ENCODE measurements at regions not wholly inside any gene's neighbourhood (a gene's known extent, or its start where the extent isn't known, plus 50 kb on each side); places are given as distances from the start of the nearest gene placed in this dataset.

DNA sequence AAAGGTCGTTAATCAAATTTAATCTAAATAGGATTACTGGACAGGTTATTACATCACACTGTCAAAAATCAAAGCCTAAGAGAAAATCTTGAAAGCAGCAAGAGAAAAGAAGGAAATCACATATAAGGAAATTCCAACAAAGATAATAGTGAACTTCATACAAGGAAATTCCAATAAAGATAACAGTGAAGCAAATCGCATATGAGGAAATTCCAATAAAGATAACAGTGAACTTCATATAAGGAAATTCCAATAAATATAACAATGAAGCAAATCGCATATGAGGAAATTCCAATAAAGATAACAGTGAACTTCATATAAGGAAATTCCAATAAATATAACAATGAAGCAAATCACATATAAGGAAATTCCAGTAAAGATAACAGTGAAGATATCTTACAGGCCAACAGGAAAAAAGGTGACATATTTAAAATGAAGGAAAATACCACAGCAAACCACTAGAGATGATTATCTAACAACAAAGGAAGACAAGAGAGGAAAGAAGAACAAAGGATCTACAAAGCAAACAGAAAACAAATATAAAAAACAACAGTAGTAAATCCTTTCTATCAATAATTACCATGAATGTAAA, 787.7 kb downstream of the CCDC85A start:
- Histone ChIP-seq H3K27me3 (no peaks in the 10 kb centered on the region), H3K36me3 (no peaks in the 10 kb centered on the region), H3K9me3 (ENCODE audit: low read depth) (no peaks in the 10 kb centered on the region), H3K4me3 (no peak overlapping the region), H3K4me1 (ENCODE audit: low read depth) (no peaks in the 10 kb centered on the region), H3K27ac (no peak overlapping the region)
- TF ChIP-seq, protein P1, sequence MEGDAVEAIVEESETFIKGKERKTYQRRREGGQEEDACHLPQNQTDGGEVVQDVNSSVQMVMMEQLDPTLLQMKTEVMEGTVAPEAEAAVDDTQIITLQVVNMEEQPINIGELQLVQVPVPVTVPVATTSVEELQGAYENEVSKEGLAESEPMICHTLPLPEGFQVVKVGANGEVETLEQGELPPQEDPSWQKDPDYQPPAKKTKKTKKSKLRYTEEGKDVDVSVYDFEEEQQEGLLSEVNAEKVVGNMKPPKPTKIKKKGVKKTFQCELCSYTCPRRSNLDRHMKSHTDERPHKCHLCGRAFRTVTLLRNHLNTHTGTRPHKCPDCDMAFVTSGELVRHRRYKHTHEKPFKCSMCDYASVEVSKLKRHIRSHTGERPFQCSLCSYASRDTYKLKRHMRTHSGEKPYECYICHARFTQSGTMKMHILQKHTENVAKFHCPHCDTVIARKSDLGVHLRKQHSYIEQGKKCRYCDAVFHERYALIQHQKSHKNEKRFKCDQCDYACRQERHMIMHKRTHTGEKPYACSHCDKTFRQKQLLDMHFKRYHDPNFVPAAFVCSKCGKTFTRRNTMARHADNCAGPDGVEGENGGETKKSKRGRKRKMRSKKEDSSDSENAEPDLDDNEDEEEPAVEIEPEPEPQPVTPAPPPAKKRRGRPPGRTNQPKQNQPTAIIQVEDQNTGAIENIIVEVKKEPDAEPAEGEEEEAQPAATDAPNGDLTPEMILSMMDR (IDR thresholded peaks at IDR 0.05; ENCODE audit: low read depth, low read length), result no peak
- DNase-seq (ENCODE audit: low read depth in 1 of 2, low spot score in 1 of 2), result no peak

DNA sequence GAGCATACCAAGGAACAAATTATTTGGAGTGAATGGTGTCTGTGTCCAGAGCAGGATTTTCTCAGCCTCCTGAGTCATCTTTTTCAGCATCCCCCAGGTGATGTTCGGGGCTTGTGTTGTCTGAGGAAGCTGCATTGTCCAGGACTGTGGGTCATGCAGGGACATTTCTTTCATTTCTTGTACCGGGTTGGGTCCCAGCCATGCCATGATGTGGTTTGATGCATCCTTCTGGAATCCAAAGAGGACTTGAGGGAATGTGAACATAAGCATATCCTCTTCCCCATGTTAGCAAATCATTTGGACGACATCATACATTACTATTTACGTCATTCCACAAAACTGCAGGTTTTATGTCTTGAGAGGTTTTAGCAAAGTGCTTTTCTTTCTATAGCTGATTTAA, 797.8 kb downstream of the CCDC85A start:
- Histone ChIP-seq H3K4me1 (ENCODE audit: low read depth) (no peaks in the 10 kb centered on the region), H3K27ac (no peak overlapping the region), H3K4me3 (no peak overlapping the region), H3K36me3 (no peaks in the 10 kb centered on the region), H3K9me3 (ENCODE audit: low read depth) (no peaks in the 10 kb centered on the region), H3K27me3 (no peaks in the 10 kb centered on the region)
- TF ChIP-seq, protein P1 (IDR thresholded peaks at IDR 0.05; ENCODE audit: low read depth, low read length), result no peak
- DNase-seq (ENCODE audit: low read depth in 1 of 2, low spot score in 1 of 2), result no peak

DNA sequence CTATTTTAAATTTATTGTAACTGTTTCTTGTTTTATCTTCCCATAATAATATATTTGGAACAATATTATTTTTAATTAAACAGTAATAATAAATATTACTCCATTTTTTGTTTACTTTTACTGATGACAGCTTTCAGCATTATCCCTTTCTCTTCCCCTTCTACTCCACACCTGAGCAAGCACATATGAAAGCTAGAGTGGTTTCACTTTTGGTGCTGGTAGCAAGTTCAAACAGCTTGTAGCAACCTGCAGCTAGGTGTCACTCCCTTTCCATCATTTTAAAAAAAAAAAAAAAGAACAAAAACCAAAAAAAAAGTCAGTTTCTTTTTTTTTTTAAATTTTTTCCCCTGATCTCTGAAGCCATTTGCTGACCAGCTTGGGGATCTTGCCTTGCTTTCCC, 801.8 kb downstream of the CCDC85A start:
- Histone ChIP-seq H3K9me3 (ENCODE audit: low read depth) (no peaks in the 10 kb centered on the region), H3K4me3 (no peak overlapping the region), H3K27ac (no peak overlapping the region), H3K4me1 (ENCODE audit: low read depth) (no peaks in the 10 kb centered on the region), H3K27me3 (no peaks in the 10 kb centered on the region), H3K36me3 (no peaks in the 10 kb centered on the region)
- no peak for DNase-seq (ENCODE audit: low read depth in 1 of 2, low spot score in 1 of 2)
- TF ChIP-seq, protein P1 (IDR thresholded peaks at IDR 0.05; ENCODE audit: low read depth, low read length), result no peak

DNA sequence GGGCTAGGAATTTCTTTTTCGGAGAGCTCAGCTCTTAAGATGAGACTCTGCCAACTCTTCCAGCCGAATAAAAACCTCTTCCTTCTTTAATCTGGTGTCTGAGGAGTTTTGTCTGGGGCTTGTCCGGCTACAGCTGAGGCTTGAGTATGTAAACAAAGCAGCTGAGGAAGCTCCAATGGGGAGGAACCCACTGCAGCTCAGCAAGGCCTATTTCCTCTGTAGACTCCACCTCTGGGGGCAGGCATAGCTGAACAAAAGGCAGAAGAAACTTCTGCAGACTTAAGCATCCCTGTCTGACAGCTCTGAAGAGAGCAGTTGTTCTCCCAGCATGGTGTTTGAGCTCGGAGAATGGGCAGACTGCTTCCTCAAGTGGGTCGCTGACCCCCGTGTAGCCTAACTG, 838.7 kb downstream of the CCDC85A start:
- H3K4me1 ChIP-seq (ENCODE audit: low read depth), result no peaks in the 10 kb centered on the region
- DNase-seq (ENCODE audit: low read depth in 1 of 2, low spot score in 1 of 2), result peak in 1 of 2 donors; percentile 2
- no peaks in the 10 kb centered on the region for H3K9me3 ChIP-seq (ENCODE audit: low read depth)
- no peak overlapping the region for H3K27ac ChIP-seq
- TF ChIP-seq, protein P1 (IDR thresholded peaks at IDR 0.05; ENCODE audit: low read depth, low read length), result no peak
- no peak overlapping the region for H3K4me3 ChIP-seq
- H3K27me3 ChIP-seq, result no peaks in the 10 kb centered on the region
- H3K36me3 ChIP-seq, result no peaks in the 10 kb centered on the region

DNA sequence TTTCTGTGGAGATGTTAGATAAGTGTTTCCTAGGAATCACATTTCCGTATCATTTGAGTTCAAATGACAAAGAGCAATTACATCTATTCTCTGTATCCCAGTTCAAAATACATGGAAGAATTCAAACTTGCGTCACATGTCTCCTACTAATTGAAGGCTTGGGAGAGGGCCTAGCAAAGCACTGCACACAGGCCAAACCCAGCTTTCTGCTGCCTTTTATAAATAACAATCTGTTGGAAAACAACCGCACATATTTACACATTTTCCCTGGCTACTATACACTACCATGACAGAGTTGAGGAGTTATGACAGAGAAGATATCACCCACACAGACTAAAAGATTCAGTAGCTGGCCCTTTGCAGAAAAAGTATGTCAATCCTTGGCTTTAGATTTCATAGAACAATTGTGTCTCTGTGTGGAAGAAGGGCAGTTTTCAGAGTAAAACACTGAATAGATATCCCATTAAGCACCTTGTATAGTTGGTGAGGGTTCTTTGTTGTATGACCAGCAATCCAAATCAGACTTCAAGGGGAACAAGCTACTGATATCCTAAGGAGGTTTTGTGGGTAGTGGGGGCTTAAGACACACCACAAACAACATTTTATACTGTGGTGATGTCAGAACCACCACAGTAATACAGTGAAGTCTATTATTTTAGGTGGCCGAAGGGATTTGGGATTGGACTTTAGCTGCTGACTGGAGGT, 861.3 kb downstream of the CCDC85A start:
- Histone ChIP-seq H3K4me3 (no peak overlapping the region), H3K27ac (no peak overlapping the region), H3K27me3 (no peaks in the 10 kb centered on the region), H3K36me3 (no peaks in the 10 kb centered on the region), H3K9me3 (ENCODE audit: low read depth) (no peaks in the 10 kb centered on the region), H3K4me1 (ENCODE audit: low read depth) (no peaks in the 10 kb centered on the region)
- DNase-seq (ENCODE audit: low read depth in 1 of 2, low spot score in 1 of 2), result no peak
- TF ChIP-seq, protein P1 (IDR thresholded peaks at IDR 0.05; ENCODE audit: low read depth, low read length), result no peak

Data from cardiac muscle cell (in vitro differentiated cells and primary cell).